ENCODE measurements at regions not wholly inside any gene's neighbourhood (a gene's known extent, or its start where the extent isn't known, plus 50 kb on each side); places are given as distances from the start of the nearest gene placed in this dataset.

GRCh38 chr3:161946443-161946960, 449.9 kb downstream of the OTOL1 start:
- TF ChIP-seq CTCF (IDR thresholded peaks at IDR 0.05) = no peak
- H3K27ac Mint-ChIP-seq = no peak overlapping the region
- ChIA-PET CTCF (no interaction called here), POLR2A (no interaction called here)
- no peaks in the 10 kb centered on the region for H3K4me1 Mint-ChIP-seq (ENCODE audit: low read depth)
- H3K27me3 Mint-ChIP-seq = no peaks in the 10 kb centered on the region
- intact Hi-C loops (cut with micrococcal nuclease) = no loop called here
- H3K36me3 Mint-ChIP-seq (ENCODE audit: low read depth) = no peaks in the 10 kb centered on the region
- H3K9me3 Mint-ChIP-seq = no peaks in the 10 kb centered on the region
- ATAC-seq (no peak), DNase-seq (no peak)
- no peak overlapping the region for H3K4me3 Mint-ChIP-seq

- no peak for TF ChIP-seq CTCF (IDR thresholded peaks at IDR 0.05)
- no peak for DNase-seq
- no peak for ATAC-seq
- Mint-ChIP-seq H3K4me1 (ENCODE audit: low read depth) (no peaks in the 10 kb centered on the region), H3K4me3 (no peak overlapping the region), H3K27ac (no peak overlapping the region), H3K27me3 (no peaks in the 10 kb centered on the region), H3K9me3 (no peaks in the 10 kb centered on the region), H3K36me3 (ENCODE audit: low read depth) (no peaks in the 10 kb centered on the region)
- ChIA-PET POLR2A (no interaction called here), CTCF (no interaction called here)
- intact Hi-C loops (cut with micrococcal nuclease) = no loop called here
Observed at GRCh38 chr3:161950318-161950868, 453.8 kb downstream of the OTOL1 start.

- Mint-ChIP-seq H3K4me3 (no peak overlapping the region), H3K9me3 (peaks cover 1% of the 10 kb centered on the region), H3K36me3 (ENCODE audit: low read depth) (no peaks in the 10 kb centered on the region), H3K27ac (no peak overlapping the region), H3K4me1 (ENCODE audit: low read depth) (no peaks in the 10 kb centered on the region), H3K27me3 (no peaks in the 10 kb centered on the region)
- ATAC-seq (no peak), DNase-seq (no peak)
- ChIA-PET CTCF (no interaction called here), POLR2A (no interaction called here)
- intact Hi-C loops (cut with micrococcal nuclease) = no loop called here
- no peak for TF ChIP-seq CTCF (IDR thresholded peaks at IDR 0.05)
Observed at GRCh38 chr3:161957467-161957866, 460.9 kb downstream of the OTOL1 start.

GRCh38 chr3:161964857-161965256, 468.2 kb downstream of the OTOL1 start:
- CTCF ChIA-PET = no interaction called here
- H3K36me3 Mint-ChIP-seq (ENCODE audit: low read depth) = no peaks in the 10 kb centered on the region
- DNase-seq = no peak

GRCh38 chr3:161969867-161970266, 473.3 kb downstream of the OTOL1 start:
- no peak overlapping the region for H3K4me3 Mint-ChIP-seq
- no peaks in the 10 kb centered on the region for H3K27me3 Mint-ChIP-seq
- CTCF ChIA-PET = no interaction called here
- intact Hi-C loops (cut with micrococcal nuclease) = no loop called here
- TF ChIP-seq CTCF (IDR thresholded peaks at IDR 0.05) = no peak
- H3K4me1 Mint-ChIP-seq (ENCODE audit: low read depth) = no peaks in the 10 kb centered on the region
- H3K36me3 Mint-ChIP-seq (ENCODE audit: low read depth) = no peaks in the 10 kb centered on the region
- no peaks in the 10 kb centered on the region for H3K9me3 Mint-ChIP-seq
- POLR2A ChIA-PET = no interaction called here
- ATAC-seq (no peak), DNase-seq (no peak)
- H3K27ac Mint-ChIP-seq = no peak overlapping the region

More at GRCh38 chr3:161964857-161965256, 468.2 kb downstream of the OTOL1 start:
- intact Hi-C loops (cut with micrococcal nuclease) = no loop called here
- Mint-ChIP-seq H3K27ac (no peak overlapping the region), H3K27me3 (no peaks in the 10 kb centered on the region), H3K4me1 (ENCODE audit: low read depth) (no peaks in the 10 kb centered on the region), H3K4me3 (no peak overlapping the region), H3K9me3 (peaks cover 4% of the 10 kb centered on the region)
- no peak for ATAC-seq
- POLR2A ChIA-PET = no interaction called here
- TF ChIP-seq CTCF (IDR thresholded peaks at IDR 0.05) = no peak
